Putamen (tissue), 1 donor: ENCODE measurements at regions not wholly inside any gene's neighbourhood (a gene's known extent, or its start where the extent isn't known, plus 50 kb on each side); places are given as distances from the start of the nearest gene placed in this dataset.
"Not testable (repeated sequence)": the region's sequence is repeated elsewhere in the genome, so short reads cannot be mapped to it uniquely, and the experiment has no call there.

Experiments used
- DNase-seq: peaks from one replicate; pipeline ENCODE4 v3.0.0-alpha.2; 2016; ENCODE audit warnings: low spot score

DNA sequence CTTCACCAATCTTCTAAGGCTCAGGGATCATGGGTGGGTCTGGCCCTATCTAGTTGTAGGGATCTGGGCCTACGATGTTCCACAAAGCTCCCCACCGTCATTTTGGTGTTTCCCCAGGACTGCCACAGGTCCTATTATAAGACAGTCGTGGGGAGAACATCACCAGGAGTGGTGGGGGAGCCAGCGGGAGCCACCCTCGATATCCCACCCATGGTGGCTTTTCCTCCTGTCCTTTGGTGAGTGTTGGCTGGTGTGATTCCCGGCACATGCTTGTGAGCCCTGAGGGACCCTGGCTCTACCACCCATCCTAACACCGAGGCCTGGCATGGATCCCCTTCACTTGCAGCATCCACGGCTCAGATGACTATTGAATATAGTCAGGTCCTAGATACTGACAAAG is 247.4 kb downstream of the ACTR3B start:
- no peak for DNase-seq

DNA sequence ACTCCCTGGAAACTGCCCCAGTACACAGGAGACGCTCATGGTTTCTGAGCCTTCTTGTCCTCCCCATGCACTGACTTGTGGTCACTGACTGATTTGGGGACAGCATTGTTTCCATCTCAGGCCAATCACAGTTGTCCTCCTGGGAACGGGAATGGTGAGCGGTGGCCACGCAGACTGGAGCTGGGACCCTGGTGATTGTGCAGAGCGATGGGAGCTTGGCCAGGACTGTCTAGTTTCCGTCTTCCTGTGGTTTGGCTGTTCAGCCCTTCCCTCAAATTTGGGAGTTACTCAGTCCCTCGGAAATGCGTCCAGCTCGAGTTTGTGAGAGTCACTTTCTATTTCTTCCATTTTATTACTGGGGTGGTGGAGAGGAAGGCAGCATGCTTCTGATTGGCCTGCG is 250.9 kb downstream of the ACTR3B start:
- DNase-seq: no peak

DNA sequence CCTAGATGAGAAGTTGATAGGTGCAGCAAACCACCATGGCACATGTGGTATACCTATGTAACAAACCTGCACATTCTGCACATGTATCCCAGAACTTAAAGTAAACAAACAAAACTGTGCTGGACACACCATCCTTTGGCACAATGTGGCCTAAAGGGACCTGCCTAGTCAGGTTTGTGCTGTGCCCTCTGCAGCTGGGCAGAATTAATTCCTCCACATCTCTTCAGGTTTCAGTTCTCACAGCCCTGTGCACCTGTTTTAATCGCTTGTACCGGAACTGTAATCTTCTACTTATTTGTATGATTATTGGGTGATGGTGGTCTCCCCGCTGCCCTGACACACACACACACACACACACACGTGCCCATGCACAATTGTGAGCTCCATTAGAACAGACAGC is 252.7 kb downstream of the ACTR3B start:
- DNase-seq: no peak

DNA sequence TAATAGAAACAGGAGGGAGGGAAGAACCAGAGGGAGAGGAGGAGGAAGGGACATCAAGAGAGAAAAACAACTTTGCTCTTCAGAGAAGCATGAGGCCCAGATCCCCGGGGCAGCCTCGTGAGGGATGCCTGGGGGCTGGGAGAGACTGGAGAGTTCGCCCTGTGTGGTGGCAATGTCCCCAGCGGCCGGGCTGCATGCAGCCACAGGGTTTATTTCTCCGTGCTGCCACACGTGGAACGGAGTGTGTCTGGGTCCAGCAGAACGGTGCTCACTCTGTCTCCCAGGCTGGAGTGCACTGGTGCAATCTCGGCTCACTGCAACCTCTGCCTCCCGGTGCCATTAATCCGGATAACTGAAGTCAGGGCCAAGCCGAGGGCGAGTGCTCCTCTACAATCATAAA is 257.7 kb downstream of the ACTR3B start:
- DNase-seq: no peak

DNA sequence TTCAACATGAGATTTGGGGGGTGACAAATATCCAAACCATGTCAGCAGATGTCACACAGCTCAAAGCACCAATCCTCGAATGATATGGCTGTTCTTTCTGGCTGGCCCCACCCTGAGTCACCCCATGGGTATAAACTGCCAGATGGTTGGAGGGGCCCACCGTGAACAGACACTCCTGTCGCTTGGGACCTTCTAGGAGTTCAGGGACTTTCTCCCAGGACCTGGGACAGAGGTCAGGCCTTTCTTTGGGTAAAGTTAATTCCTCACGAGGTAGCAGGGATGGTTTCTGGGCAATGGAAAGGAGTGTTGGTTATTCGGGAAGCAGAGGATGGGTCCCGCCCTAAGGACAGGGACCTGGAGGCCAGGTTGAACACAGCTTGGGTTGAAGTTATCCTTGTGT is 262.0 kb downstream of the ACTR3B start:
- DNase-seq: no peak

DNA sequence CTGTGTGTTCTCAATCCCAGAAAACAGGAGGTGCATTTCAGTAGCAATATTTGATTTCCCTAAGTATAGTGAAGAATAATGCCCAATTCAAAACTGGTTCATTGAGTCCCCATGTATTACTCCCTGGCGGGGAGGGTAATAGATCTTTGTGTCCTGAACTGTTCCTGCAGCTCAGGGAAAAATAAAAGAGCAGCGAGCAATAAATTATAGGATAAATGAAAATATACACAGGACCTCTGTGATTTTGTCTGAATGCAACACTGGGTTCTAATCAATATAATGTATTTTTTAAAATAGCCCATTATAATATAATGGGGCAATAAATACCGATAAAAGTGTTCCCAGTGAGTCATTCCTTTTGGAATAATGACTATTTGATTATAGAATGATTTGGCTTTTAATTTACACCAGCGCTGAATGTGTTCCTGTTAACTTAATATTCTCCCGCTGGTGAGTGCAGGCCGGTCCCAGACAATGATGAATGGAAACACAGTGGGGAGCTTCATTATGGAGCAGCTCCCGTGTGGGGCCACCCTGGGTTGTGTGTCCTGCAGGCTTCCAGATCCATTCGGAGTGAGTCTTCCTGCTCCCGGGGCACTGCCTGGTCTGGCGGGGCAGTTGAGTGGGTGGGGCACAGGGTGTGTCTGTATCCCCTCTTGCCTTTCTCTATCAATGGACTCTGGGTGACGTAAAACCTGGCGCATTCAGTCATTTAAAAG is 263.1 kb downstream of the ACTR3B start:
- no peak for DNase-seq

DNA sequence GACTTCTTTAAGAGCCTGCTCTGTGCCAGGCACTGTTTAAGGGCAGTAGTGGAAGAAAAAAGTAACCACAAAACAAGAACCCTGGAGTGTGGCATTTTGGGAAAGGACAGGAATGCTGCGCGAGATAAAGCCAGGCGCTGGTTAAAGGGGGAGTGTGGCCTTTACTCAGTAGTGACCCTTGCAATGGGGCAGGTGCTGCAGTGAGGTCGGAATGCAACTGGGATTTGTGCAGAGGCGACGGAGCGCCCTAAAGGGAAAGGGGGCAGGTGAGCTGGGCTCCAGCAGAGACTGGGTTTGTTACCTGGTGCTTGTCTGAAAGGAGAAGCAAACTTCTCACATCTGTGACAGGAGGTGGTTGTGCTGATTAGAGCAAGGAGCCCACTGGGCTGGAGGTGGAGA is 263.6 kb downstream of the ACTR3B start:
- no peak for DNase-seq

DNA sequence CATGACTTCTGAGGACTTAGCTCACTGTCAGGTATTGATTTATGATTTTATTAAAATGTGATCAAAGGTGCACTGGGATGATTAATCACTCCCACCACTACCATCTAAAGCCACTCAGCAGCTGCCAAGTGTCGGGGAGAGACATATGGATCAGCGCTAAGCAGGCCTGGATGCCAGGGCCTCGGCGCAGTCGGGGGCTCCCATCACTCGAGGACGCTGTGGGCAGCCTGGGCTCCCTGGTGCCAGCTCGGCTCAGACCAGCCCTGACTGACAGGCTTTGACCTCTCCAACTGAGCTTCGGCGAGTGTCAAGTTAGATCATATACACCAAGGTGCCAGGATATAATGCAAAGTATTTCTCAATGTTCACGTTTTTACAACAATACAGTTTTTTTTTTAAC is 267.7 kb downstream of the ACTR3B start:
- no peak for DNase-seq

DNA sequence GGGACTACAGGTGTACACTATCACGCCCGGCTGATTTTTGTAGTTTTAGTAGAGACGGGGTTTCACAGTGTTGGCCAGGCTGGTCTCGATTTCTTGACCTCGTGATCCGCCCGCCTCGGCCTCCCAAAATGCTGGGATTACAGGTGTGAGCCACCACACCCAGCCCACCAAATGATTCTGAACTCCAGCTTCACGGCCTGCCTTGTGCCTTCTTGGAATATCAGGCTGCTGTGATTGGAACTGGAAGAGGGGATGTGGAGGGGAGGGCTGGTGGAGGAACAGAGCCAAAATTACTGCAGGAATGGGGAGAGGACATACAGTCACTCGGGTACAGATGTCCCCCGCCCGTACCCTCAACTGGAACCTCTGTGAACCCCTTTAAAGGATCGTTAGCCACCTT is 268.4 kb downstream of the ACTR3B start:
- DNase-seq: no peak

DNA sequence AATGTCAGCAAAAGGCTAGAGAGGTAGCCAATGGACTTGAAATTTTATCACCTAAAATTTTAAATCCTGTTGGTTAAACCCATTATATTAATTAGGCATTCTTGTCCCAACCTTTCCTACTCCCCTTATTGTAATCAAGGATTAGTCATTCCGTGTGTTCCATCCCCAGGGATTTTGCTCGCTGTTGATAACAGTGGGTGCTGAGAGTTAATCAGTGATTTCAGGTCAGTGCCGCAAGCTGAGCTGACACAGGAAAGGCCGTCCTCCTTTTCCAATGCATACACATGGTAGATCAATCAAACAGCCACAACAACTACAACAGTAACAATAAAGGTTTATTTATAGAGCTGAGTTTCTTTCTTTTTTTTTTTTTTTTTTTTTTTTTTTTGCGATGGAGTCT is 271.4 kb downstream of the ACTR3B start:
- DNase-seq: no peak

DNA sequence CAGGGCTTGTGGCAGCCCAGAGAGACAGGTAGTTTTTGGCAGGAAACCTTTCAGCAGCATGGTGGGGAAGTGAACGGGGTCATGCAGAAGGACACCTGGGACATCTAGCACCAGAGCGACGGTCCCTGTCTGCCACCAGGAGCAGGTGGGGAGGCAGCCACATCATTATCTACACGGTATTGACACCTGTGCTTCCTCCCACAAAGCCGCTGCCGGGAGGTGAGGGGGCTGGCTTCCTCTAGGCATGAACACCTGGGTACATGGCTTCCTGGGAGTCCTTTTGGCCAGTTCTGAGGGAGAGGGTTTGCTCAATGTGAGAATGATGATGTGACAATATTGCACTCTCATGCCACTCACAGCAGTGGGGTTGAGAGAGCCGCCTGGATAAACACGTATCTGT is 275.2 kb downstream of the ACTR3B start:
- no peak for DNase-seq

DNA sequence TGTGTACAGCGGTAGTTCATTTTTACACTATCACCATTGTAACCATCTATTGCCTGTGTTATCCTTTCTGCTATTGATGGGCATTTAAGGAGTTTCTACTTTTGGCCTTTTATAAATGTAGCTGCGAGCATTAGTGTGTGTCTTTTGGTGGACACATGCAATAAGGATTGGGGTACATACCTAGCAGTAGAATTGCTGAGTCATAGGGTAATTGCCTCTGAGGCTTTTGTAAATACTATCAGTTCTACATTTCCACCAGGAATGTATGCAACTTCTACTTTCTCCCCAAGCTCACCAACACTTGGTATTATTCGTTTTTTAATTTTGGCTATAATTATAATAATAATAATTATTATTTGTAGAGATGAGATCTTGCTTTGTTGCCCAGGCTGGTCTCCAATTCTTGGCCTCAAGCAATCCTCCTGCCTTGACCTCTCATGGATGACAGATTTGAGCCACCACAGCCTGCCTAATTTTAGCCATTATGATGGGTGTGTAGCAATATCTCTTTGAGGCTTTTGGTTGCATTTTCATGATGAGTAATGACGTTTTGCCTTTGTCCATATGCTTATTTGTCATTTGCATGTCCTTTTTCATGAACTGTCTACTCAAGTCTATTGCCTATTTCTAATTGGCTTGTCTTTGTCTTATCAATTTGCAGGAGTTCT is 277.0 kb downstream of the ACTR3B start:
- no peak for DNase-seq

DNA sequence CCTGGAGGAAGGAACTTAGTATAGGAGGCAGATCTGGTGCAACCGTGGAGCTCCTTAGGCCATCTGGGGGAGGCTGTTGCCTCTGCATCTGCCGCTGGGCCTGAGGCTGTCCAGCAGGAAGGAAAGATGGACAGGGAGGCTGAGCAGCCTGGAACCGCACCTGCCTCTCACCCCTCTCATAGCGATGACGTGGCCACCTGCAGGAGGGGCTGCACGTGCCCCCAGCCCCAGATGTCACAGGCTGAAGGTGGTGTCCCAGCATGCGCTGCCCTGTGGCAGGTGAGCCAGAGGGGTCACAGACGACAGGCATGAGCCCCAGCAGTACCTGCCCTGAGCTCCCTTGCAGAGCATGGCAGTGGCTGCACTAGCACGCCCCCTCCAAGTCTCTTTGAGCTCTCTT is 283.9 kb downstream of the ACTR3B start:
- no peak for DNase-seq

DNA sequence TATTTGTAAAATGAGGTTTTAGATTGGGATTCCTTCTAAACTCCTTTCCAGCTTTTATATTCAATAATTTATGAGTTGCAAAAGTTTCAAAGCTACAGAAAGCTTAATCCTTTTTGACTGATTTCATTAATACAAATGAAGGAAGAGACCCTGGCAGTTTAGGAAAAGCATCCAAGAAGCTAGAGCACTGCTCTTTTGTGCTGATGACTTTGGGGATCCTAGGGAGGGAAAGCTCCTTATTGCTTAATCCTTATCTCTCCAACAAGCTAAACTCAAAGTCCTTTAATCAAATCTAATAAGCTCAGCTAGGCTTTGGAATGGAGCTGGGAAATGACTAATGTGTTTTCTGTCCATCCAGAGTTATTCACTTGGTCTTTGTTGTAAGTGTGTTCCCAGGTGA is 285.4 kb downstream of the ACTR3B start:
- no peak for DNase-seq

DNA sequence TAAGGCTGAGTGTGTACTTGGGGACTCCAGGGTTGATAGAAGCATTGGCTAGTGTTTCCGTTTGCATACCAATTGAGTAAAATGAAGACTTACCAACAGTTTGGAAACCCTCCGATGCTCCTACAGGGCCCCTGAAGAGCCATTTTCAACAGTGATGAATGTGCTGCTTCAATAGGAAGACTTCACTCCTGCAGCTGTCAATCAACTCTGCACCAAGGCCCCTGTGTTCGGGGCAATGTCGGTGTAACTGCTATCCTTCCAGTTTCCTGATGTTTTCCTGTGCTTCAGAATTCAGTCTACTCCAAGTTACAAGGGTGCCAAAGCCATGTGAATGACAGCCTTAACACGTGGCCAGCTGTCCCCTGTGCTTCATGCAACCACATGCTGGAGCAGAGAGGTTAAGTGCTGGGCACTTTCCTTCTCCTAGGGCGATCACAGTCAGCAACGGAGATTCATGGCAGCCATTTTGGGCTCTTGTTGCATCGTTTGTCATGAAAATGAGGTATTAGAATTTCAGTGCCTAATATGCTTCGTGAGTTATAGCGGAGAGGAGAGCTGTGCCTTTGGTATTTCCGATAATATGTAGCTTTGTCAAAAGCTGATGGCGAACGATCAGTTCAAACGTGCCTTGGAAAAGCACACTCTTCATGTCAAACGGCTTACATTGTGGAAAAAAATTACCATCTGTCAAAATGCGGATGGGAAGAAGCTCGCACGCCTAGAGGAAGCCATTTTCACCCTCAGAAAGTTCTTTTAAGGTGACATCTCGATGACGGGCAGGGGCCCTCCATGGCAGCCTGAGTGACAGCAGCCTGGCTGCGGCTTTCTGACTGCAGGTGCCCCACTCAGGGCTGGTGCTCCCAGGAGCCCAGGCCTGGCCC is 287.8 kb downstream of the ACTR3B start:
- no peak for DNase-seq

DNA sequence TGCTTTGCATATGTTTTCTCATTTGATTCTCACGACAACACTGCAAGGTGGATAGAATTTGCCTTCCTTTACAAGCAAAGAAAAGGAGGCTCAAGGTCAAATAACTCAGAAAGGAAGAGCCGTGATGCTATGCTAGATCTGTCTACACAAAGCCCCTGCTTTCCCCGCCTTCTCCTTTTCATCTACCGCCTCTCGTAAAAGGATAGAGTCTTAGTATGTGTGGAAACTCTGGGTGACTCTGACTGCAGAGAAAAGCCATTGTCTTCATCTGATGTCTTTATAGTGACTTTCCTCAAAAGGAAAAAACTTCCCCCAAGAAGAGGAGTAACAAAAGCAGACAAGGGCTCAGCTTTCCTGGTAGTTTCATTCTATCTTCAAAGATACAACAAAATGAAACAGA is 292.7 kb downstream of the ACTR3B start:
- DNase-seq: no peak

DNA sequence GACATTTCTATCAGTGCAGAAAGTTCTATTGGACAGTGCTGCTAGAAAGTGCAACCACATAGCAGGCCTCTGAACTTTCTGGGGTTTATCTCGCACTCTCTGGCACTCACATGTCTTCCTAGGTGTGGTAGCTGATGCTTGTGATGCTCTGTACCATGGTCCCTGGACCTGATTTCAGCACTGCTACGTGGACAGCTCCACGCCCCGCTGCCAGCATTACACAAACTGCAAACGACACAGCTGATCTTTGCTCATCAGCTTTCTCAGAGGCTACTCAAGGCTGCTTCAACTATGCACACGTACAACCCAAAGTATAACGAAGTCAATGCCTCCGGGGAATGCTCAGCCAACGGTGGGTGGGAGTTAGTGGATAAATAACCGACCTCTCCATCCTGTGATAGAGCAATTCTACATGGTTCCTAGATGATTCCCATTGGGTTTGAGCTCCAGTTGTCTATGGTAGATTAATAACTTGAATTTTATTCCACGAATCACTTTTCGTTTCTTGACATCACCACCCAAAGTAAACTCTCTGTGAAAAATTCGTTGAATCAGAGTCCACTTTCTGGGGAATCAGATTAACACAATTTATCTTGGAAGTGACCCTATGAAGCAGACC is 302.5 kb downstream of the ACTR3B start:
- no peak for DNase-seq

DNA sequence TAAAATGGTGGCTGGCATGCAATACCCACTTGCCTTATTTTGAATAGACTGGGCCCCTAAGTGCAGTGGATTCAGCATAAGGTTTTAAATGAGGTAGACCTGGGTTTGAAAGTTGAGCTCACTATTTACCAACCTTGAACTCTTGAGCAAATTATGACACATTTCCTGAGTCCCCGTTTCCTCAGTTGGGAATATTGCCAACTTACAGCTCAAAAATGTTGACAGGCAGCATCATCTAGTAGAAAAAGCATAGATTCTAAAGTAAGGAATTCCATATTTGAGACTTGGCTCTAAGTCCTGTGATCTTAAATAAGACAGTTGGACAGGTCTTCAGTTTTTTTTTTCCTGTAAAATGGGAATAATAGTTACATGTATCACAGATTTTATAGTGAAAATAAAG is 305.5 kb downstream of the ACTR3B start:
- DNase-seq: no peak

DNA sequence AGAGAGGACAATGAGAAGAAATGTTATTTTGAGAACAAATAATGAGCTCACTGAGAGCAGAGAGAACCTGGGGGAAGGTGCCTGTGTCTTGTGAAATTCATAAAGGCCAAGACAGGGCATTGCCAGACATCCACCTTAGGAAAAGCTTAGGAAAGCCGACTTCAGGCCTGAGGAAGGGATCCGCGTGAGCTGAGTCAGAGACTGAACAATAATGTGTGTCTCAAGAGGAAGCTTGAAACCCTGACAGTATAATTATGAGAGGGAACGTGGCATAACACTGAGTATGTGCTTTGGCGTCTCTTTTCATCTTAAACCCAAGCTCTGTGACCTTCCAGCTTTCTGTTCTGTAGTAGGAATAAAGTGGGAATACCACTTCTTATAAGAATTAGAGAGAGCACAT is 307.2 kb downstream of the ACTR3B start:
- DNase-seq: no peak

DNA sequence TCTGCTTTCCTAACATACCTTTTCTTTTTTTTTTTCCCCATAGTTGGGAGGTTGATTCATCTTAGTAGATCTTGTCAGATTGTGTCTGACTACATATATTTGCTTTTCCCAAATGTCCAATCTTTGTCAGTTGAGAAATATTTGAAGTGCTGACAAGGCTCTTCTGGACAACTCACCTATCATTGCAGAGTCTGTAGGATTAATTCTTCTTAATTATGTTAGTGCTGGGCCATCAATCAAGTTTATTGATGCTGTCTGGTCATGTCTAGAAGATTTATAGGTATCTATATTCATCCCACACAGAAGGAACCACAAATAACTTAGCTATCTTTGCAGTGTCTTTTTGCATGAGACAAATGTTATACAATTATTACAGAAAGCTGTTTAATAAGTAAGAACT is 310.6 kb downstream of the ACTR3B start:
- DNase-seq: no peak

DNA sequence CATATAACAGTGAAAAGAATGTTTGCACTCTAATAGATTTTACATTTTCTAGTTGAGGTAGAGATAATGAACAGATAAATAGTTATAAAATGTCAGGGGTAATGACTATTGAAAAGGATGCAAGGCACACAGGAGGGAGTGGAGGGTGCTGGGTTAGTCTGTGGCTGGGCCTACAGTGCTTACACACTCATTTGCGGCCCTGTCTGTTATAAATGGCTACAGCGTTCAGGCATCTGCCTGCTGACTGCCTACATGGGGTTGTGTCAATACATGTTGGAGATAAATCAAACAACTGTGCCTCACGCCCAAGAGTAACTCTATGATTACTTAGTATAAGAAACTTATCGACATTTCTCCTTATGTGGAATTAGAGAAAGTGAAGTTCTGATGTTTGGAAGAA is 313.3 kb downstream of the ACTR3B start:
- no peak for DNase-seq

DNA sequence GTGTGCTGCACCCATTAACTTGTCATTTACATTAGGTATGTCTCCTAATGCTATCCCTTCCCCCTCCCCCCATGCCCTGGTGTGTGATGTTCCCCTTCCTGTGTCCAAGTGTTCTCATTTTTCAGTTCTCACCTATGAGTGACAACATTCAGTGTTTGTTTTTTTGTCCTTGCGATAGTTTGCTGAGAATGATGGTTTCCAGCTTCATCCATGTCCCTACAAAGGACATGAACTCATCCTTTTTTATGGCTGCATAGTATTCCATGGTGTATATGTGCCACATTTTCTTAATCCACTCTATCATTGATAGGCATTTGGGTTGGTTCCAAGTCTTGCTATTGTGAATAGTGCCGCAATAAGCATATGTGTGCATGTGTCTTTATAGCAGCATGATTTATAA is 316.7 kb downstream of the ACTR3B start:
- not testable (repeated sequence) for DNase-seq

DNA sequence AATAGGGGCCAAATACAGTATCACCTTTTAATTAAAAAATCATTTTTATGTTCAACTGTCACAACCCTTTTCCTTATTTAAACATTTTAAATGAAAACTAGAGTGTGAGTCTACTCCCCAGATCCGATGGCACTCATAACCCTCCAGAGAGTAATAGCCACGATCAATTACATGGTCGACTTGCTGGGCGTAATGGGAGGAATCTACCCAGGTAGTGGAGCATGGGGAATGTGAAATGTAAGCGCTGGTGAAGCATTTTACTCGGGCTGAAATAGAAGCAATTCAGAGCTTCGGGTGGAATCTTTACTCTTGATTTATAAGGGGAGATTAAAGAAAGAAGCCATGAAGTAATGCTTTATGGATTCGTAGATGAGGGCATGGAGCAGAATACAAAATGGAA is 321.9 kb downstream of the ACTR3B start:
- DNase-seq: no peak
